ENCODE measurements at regions not wholly inside any gene's neighbourhood (a gene's known extent, or its start where the extent isn't known, plus 50 kb on each side); places are given as distances from the start of the nearest gene placed in this dataset.
"Not testable (repeated sequence)": the region's sequence is repeated elsewhere in the genome, so short reads cannot be mapped to it uniquely, and the experiment has no call there.

DNA sequence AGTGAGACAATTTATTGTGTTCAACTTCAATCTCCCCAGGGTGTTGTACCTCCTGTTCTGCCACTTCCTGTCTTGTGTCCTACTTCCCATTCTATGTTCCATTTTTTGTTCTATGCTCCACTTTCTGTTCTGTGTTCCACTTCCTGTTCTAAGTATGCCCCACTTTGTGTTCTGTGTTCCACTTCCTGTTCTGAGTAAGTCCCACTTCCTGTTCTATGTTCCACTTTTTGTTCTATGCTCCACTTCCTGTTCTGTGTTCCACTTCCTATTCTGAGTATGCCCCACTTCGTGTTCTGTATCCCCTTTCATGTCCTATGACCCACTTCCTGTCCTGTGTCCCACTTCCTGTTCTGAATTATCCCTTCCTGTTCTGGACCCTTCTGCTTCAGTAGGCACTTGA, 732.7 kb downstream of the TBC1D22A start:
- TF ChIP-seq CTCF (IDR thresholded peaks at IDR 0.05; ENCODE audit: insufficient read depth, low read depth, low read length) = no peak
- ChIA-PET POLR2A (no interaction called here), CTCF (no interaction called here)
- Histone ChIP-seq H3K27me3 (ENCODE audit: control insufficient read depth, insufficient read depth, low read length) (no peaks in the 10 kb centered on the region), H3K36me3 (ENCODE audit: control insufficient read depth, insufficient read depth, low read length) (no peaks in the 10 kb centered on the region), H3K4me3 (ENCODE audit: low read depth, low read length) (no peak overlapping the region)
- DNase-seq (ENCODE audit: low read depth) = no peak

DNA sequence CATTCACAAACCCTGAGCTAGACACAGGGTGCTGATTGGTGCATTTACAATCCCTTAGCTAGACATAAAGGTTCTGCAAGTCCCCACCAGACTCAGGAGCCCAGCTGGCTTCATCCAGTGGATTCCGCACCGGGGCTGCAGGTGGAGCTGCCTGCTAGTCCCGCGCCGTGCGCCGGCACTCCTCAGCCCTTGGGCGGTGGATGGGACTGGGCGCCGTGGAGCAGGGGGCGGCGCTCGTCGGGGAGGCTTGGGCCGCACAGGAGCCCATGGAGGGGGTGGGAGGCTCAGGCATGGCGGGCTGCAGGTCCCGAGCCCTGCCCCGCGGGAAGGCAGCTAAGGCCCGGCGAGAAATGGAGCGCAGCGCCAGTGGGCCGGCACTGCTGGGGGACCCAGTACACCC, 725.7 kb downstream of the TBC1D22A start:
- H3K4me3 ChIP-seq (ENCODE audit: low read depth, low read length); H3K27me3 ChIP-seq (ENCODE audit: control insufficient read depth, insufficient read depth, low read length); H3K36me3 ChIP-seq (ENCODE audit: control insufficient read depth, insufficient read depth, low read length); CTCF ChIA-PET; DNase-seq (ENCODE audit: low read depth): not testable (repeated sequence)
- POLR2A ChIA-PET = interaction anchor here (0.6 kb wide), 1 partner anchor 655 kb away, joined by 3 read pairs; no protein-coding TSS in a partner anchor

DNA sequence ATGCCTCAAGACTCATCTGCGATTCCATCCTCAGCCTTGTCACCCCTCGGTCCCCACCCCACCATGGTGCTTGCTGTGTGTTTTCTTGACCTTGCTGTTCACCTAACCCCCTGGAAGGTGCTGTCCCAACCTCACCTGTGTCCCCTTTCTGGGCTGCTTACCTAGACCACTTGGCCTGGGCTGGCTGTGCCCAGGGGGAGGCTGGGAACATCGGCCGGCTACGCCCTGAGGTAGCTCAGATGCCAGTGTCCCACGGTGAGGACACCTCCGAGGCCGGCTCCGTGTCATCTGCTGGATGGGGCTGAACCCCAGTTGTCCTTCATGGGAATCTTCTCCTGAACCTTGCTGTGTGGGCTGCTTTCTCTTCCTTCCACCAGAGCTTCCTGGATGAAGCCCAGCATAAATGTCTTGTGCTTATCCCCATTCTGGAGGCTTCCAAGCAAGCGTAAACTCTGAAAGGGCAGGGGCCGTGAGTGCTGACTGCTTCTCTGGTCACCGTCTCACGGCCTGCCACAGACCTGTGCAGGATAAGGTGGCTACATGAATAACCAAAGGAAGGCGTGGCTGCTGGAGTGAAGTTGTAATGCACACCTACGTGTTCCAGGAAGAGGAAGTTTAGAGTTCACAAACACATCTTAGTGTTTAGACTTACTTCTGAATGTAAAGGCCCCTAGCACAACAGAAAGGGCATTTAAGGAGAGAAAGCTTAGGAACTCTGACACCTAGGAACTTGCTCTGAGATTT, 724.3 kb downstream of the TBC1D22A start:
- no peak for TF ChIP-seq CTCF (IDR thresholded peaks at IDR 0.05; ENCODE audit: insufficient read depth, low read depth, low read length)
- Histone ChIP-seq H3K4me3 (ENCODE audit: low read depth, low read length) (no peak overlapping the region), H3K36me3 (ENCODE audit: control insufficient read depth, insufficient read depth, low read length) (no peaks in the 10 kb centered on the region), H3K27me3 (ENCODE audit: control insufficient read depth, insufficient read depth, low read length) (no peaks in the 10 kb centered on the region)
- no peak for DNase-seq (ENCODE audit: low read depth)
- CTCF ChIA-PET = interaction anchor here (1.2 kb wide), 1 partner anchor 11 kb away, joined by 3 read pairs; no protein-coding TSS in a partner anchor
- POLR2A ChIA-PET = no interaction called here

GRCh38 chr22:47484960-47485569, 722.6 kb downstream of the TBC1D22A start:
- Histone ChIP-seq H3K4me3 (ENCODE audit: low read depth, low read length) (no peak overlapping the region), H3K27me3 (ENCODE audit: control insufficient read depth, insufficient read depth, low read length) (no peaks in the 10 kb centered on the region), H3K36me3 (ENCODE audit: control insufficient read depth, insufficient read depth, low read length) (no peaks in the 10 kb centered on the region)
- POLR2A ChIA-PET = no interaction called here
- CTCF ChIA-PET = no interaction called here
- no peak for TF ChIP-seq CTCF (IDR thresholded peaks at IDR 0.05; ENCODE audit: insufficient read depth, low read depth, low read length)
- no peak for DNase-seq (ENCODE audit: low read depth)

DNA sequence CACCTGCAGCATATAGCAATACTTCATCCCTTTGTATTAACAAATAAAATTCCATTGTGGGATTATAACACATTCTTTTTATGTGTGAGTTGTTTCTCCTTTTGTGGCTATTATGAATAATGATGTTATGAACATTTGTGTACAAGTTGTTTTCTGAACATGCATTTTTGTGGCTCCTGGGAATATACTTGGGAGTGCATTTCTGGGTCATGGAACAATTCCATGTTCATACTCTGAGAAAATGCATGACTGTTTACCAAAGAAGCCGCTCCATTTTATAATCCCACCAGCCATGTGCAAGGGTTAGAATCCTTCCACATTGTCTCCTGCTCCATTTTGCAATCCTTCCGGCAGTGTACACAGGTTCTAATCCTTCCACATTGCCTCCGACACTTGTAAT, 713.8 kb downstream of the TBC1D22A start:
- no peak for TF ChIP-seq CTCF (IDR thresholded peaks at IDR 0.05; ENCODE audit: insufficient read depth, low read depth, low read length)
- Histone ChIP-seq H3K27me3 (ENCODE audit: control insufficient read depth, insufficient read depth, low read length) (no peaks in the 10 kb centered on the region), H3K4me3 (ENCODE audit: low read depth, low read length) (no peak overlapping the region), H3K36me3 (ENCODE audit: control insufficient read depth, insufficient read depth, low read length) (no peaks in the 10 kb centered on the region)
- POLR2A ChIA-PET = no interaction called here
- CTCF ChIA-PET = no interaction called here
- no peak for DNase-seq (ENCODE audit: low read depth)

- Histone ChIP-seq H3K27me3 (ENCODE audit: control insufficient read depth, insufficient read depth, low read length) (no peaks in the 10 kb centered on the region), H3K4me3 (ENCODE audit: low read depth, low read length) (no peak overlapping the region), H3K36me3 (ENCODE audit: control insufficient read depth, insufficient read depth, low read length) (no peaks in the 10 kb centered on the region)
- no peak for TF ChIP-seq CTCF (IDR thresholded peaks at IDR 0.05; ENCODE audit: insufficient read depth, low read depth, low read length)
- ChIA-PET POLR2A (no interaction called here), CTCF (no interaction called here)
- no peak for DNase-seq (ENCODE audit: low read depth)
Observed at GRCh38 chr22:47474895-47475294, 712.4 kb downstream of the TBC1D22A start.

Measured in BJ (cell line).